ENCODE measurements at regions not wholly inside any gene's neighbourhood (a gene's known extent, or its start where the extent isn't known, plus 50 kb on each side); places are given as distances from the start of the nearest gene placed in this dataset.
A peak's percentile ranks its signal among the peaks of the same experiment; 100 is the strongest.

- no peak for DNase-seq
These were observed 91.8 kb upstream of the ENPP6 start for GRCh38 chr4:184309241-184310170.

- DNase-seq: no peak
These were observed 89.3 kb upstream of the ENPP6 start for GRCh38 chr4:184306949-184307348.

DNA sequence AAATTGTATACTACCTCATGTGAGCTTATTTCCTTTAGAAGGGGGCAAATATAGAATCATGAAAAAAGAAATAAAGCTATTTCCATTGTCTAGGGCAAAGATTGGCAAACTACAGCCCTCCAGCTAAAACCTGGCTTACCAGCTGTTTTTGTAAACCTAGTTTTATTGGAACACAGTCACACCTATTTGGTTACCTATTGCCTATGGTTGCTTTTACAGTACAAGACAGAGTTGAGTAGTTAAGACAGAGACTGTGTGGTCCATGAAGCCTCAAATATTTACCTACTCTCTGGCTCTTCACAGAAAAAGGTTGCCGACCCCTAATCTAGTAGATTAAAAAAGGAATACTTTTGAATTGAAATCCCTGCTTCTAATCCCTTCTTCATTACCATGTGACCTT, 88.8 kb upstream of the ENPP6 start:
- DNase-seq: no peak

DNA sequence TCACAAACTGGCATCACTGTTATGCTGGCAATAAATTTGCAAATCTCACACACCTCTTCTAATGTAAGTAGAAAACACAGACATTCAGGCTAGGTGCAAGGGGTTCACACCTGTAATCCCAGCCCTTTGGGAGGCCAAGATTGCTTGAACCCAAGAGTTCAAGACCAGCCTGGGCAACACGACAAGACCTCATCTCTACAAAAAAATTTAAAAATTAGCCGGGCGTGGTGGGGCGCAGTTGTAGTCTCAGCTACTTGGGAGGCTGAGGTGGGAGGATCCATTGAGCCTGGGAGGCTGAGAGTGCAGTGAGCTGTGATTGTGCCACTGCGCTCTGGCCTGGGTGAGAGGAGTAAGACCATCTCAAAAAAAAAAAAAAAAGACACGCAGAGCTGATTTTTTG, 83.1 kb upstream of the ENPP6 start:
- no peak for DNase-seq

GRCh38 chr4:184298254-184298653, 80.6 kb upstream of the ENPP6 start:
- DNase-seq: no peak

- no peak for DNase-seq
These were observed 77.5 kb upstream of the ENPP6 start for GRCh38 chr4:184295206-184295605.

GRCh38 chr4:184294606-184295133, 77.0 kb upstream of the ENPP6 start:
- DNase-seq: no peak

- DNase-seq: no peak
These were observed 75.9 kb upstream of the ENPP6 start for GRCh38 chr4:184293552-184293951.

- no peak for DNase-seq
These were observed 75.2 kb upstream of the ENPP6 start for GRCh38 chr4:184292877-184293276.

GRCh38 chr4:184292465-184292867, 74.8 kb upstream of the ENPP6 start:
- no peak for DNase-seq

DNA sequence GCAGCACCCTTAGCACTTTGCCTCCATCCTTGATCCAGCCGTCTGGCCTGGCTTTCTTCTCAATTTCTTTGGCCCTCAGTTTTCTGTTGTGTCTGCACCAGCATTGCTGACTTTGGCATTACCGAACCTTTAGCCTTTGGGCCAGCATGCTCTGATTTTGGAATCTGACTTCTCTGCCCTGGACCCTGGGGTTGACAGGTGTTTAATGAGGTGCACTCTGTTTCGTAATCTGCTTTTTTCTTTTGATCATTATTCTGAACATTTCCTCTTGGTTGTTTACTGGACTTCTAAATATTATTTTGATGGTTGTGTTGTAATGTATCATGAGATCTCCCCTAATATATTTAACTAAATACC, 71.5 kb upstream of the ENPP6 start:
- DNase-seq: no peak

GRCh38 chr4:184288451-184289178, 70.9 kb upstream of the ENPP6 start:
- no peak for DNase-seq

DNA sequence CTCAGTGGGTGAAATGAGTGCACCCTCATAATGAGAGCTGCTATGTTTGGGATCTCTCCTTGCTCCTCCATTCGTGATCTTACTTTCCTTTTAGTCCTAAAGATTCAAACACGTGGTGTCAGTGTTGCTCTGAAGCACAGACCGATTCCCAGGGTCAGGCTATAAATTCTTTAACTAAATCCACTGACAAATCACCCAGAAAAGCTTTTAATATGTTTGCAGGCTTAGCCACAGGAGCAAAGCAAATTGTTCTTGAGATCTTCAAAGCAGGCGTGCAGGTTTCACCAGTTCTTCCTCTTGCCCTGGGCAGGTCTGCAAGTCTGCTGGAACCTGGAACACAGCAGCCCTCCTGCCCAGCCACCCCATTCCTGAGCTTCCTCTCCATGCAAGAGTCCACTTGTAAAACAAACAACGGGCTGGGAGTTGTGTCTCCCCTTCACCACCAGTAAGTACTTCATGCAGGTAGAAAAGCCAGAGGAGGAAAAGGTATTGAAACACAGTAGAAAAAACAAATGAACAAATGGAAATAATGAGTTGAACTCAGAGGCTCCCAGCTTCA, 70.1 kb upstream of the ENPP6 start:
- DNase-seq: no peak

- DNase-seq: no peak
These were observed 68.7 kb upstream of the ENPP6 start for GRCh38 chr4:184286358-184286757.

DNA sequence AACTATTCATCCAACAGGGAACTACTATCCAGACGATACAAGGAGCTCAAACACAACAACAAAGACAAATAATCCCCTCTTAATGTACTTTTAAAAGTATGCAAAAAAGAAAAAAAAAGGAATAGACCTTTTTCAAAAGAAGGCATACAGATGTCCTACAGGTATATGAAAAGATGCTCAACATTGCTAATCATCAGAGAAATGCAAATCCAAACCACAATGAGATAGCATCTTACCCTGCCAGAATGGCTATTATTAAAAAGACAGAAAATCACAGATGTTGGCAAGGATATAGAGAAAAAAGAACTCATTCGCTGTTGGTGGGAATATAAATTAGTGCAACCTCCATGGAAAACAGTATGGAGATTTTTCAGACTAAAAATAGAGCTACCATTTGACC, 67.1 kb upstream of the ENPP6 start:
- DNase-seq: no peak

GRCh38 chr4:184284336-184284690, 66.6 kb upstream of the ENPP6 start:
- DNase-seq: no peak

DNA sequence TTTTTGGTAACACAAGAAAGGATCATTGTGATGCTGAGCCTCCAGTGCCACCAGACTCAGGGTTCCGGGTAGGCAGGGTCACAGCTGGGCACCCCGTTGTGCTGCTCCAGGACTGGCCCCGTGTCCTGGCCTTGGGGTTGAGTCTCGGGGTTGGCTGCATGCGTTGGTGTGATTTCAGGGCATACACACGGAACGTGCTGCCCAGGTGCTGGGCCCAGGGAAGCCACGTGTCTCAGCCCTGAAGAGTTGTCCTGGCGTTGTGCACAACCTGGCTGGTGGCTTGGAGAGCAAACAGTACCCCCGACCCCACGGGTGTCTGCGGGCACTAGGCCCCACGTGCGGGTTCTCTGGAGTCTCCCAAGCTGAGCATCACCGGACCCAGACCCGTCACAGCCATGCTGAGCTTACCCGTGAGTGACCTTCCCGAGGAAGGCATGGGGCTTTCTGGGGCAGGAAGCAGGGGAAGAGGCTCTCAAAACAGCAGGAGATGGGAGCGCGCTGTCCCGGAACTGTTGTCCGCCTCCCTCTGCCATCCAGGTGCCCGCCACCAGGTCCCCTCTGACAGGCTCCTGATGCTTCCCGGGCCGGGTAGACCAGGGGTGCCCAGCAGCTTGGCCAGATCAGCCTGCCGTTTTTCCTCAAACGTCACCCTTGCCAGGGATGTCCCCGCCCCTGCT, 66.1 kb upstream of the ENPP6 start:
- DNase-seq: no peak

DNA sequence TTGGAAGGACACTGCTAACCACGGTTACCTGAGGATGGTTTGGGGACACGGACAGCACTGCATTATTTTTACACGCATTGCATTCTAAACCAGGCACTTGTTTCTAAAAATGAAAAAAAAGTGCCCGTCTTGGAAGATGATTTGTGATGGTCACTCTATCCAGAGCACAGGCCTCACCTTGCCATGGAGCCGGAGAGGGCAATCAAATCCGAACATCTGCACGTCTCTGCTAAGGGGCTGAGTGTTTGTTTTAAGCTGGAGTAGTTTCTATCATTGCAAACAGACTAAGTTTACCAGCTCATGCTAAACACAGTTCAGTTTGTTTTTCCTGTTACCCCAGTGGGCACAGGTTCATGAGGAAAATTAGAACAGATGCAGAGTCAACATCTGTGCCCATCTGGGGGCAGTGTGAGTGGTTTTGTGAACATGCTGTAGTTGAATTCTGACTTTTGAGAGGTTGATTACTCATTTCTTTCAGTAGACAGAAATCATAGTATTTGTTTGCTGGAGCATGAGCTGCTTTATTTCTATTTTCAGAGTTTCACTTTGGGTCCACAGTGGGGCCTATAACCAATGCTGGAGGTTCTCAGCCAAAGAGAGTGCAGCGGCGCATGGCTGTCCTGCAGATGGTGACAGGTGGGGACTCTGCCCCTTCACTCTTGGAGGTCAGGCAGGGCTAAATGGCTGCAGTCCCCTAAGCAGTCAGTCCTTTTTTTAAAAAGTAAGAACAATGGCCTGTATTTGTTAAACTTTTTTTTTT, 65.4 kb upstream of the ENPP6 start:
- no peak for DNase-seq

DNA sequence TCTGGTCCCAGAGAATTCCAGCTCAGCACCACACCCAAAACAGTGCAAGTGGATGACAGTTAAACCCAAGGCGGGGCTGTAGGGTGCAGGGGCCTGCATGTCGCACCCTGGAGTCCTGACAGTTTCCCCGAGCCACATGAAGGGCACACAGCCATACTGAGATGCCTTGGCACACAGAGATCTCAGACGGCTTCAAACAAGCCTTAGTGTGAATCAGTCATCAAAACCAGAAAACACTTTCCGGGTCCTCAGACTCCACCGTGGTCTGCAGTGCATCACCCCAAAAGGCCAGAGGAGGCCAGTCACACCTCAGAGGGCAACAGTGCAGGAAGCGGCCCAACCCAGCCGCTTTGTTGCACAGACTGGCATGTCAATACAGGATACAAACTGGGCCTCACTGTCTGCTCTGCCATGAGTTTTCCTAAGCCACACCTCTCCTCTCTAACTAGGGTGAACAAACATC, 64.6 kb upstream of the ENPP6 start:
- peak in 1 of 4 experiments; percentile 28 for DNase-seq

- no peak for DNase-seq
These were observed 63.8 kb upstream of the ENPP6 start for GRCh38 chr4:184281231-184282139.

- DNase-seq: no peak
These were observed 63.0 kb upstream of the ENPP6 start for GRCh38 chr4:184280591-184281071.
